Activated T-helper 17 cell treated with anti-CD3 and anti-CD28 coated beads, Interleukin-2, amount 50 U/mL, for 72 hours (primary cell): ENCODE measurements at regions not wholly inside any gene's neighbourhood (a gene's known extent, or its start where the extent isn't known, plus 50 kb on each side); places are given as distances from the start of the nearest gene placed in this dataset.
"Not testable (repeated sequence)": the region's sequence is repeated elsewhere in the genome, so short reads cannot be mapped to it uniquely, and the experiment has no call there.

Experiments
- ATAC-seq: fragments of 150-1000 bp; cut with Tn5 transposase; replicated peaks from 2 replicates; pipeline ENCODE4 v1.10.0; 2021; ENCODE audit warnings: mild to moderate bottlenecking, moderate library complexity
- H3K27ac Mint-ChIP-seq: one replicate; pipeline ENCODE4 v1.8.0; 2022; ENCODE audit warnings: mixed read lengths
- H3K27me3 Mint-ChIP-seq: one replicate; pipeline ENCODE4 v1.8.0; 2022; ENCODE audit warnings: mixed read lengths
- H3K36me3 Mint-ChIP-seq: one replicate; pipeline ENCODE4 v1.8.0; 2022; ENCODE audit warnings: low read depth, mild to moderate bottlenecking, mixed read lengths
- H3K4me1 Mint-ChIP-seq: one replicate; pipeline ENCODE4 v1.8.0; 2022; ENCODE audit warnings: mixed read lengths
- H3K4me3 Mint-ChIP-seq: one replicate; pipeline ENCODE4 v1.8.0; 2022; ENCODE audit warnings: mild to moderate bottlenecking, mixed read lengths
- H3K9me3 Mint-ChIP-seq: one replicate; pipeline ENCODE4 v1.8.0; 2022; ENCODE audit warnings: mixed read lengths

DNA sequence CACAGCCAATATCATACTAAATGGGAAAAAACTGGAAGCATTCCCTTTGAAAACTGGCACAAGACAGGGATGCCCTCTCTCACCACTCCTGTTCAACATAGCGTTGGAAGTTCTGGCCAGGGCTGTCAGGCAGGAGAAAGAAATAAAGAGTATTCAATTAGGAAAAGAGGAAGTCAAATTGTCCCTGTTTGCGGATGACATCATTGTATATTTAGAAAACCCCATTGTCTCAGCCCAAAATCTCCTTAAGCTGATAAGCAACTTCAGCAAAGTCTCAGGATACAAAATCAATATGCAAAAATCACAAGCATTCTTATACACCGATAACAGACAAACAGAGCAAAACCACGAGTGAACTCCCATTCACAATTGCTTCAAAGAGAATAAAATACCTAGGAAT, 283.4 kb downstream of the TSN start:
- not testable (repeated sequence) for ATAC-seq, H3K4me1 Mint-ChIP-seq, H3K36me3 Mint-ChIP-seq, H3K27me3 Mint-ChIP-seq, H3K4me3 Mint-ChIP-seq, H3K27ac Mint-ChIP-seq, H3K9me3 Mint-ChIP-seq

DNA sequence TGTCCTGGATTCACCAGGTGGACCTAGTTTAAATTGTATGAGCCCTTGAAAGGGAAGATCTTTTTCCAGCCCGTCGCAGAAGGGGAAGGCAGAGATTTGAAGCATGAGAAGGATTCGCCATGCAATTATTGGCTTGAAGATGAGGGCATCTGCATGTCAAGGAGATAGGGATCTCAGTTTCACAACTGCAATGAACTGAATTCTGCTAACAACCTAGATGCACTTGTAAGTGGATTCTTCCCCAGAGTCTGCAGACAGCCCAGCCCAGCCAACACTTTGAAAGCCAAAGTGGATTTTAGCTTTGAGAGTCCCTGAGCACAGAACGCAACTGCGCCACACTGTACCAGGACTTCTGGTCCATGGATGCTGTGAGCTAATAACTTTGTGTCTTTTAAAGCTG, 286.0 kb downstream of the TSN start:
- H3K27me3 Mint-ChIP-seq: no peaks in the 10 kb centered on the region
- no peaks in the 10 kb centered on the region for H3K36me3 Mint-ChIP-seq
- no peak for ATAC-seq
- no peak overlapping the region for H3K27ac Mint-ChIP-seq
- H3K4me3 Mint-ChIP-seq: no peak overlapping the region
- no peaks in the 10 kb centered on the region for H3K9me3 Mint-ChIP-seq
- no peaks in the 10 kb centered on the region for H3K4me1 Mint-ChIP-seq

DNA sequence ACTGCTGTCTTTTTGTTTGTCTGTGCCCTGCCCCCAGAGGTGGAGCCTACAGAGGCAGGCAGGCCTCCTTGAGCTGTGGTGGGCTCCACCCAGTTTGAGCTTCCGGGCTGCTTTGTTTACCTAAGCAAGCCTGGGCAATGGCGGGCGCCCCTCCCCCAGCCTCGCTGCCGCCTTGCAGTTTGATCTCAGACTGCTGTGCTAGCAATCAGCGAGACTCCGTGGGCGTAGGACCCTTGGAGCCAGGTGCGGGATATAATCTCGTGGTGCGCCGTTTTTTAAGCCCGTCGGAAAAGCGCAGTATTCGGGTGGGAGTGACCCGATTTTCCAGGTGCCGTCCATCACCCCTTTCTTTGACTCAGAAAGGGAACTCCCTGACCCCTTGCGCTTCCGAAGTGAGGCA, 296.2 kb downstream of the TSN start:
- H3K4me1 Mint-ChIP-seq, H3K27ac Mint-ChIP-seq, ATAC-seq, H3K36me3 Mint-ChIP-seq, H3K4me3 Mint-ChIP-seq, H3K27me3 Mint-ChIP-seq, H3K9me3 Mint-ChIP-seq: not testable (repeated sequence)

DNA sequence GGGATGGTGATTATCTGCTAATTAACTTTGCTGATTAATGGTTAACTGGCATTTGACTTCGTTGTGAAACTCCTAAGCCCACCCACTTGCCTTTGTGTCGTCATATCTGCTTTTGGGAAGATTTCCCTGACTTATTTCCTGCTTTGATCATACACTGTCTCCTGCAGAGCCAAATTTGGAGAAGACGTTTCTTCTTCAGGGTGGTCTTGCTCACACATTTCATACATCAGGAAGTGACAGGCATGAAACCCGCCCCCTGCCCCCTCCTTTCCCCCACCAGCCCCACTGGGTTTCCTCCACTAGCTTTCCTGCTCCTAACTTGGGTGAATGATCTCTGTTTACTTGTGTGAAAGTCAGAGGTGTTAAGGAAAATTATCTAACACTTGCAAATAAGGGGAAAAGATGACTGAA, 300.1 kb downstream of the TSN start:
- no peaks in the 10 kb centered on the region for H3K36me3 Mint-ChIP-seq
- no peak overlapping the region for H3K27ac Mint-ChIP-seq
- H3K9me3 Mint-ChIP-seq: no peaks in the 10 kb centered on the region
- no peaks in the 10 kb centered on the region for H3K4me1 Mint-ChIP-seq
- no peak for ATAC-seq
- peaks cover 3% of the 10 kb centered on the region for H3K27me3 Mint-ChIP-seq
- no peak overlapping the region for H3K4me3 Mint-ChIP-seq

DNA sequence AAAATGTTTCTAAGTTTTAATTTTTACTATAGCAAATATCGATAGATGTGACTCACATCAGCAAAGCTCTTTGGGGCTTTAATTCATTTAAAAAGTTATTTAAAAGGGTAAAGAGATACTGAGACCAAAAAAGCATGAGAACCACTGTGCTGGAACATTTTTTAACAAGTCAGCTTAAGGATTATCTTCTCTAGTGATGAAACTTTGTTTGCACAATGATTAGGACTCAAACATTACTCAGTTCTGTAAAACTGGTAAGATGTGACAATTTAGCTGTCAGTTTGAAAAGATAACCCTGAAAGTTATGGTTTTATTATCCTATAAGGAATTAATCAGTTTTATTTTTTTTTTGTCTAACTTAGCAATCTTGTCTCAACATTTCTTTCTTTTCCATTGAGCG, 301.4 kb downstream of the TSN start:
- no peak for ATAC-seq
- Mint-ChIP-seq H3K36me3 (no peaks in the 10 kb centered on the region), H3K27ac (no peak overlapping the region), H3K9me3 (no peaks in the 10 kb centered on the region), H3K27me3 (peaks cover 3% of the 10 kb centered on the region), H3K4me1 (no peaks in the 10 kb centered on the region), H3K4me3 (no peak overlapping the region)

DNA sequence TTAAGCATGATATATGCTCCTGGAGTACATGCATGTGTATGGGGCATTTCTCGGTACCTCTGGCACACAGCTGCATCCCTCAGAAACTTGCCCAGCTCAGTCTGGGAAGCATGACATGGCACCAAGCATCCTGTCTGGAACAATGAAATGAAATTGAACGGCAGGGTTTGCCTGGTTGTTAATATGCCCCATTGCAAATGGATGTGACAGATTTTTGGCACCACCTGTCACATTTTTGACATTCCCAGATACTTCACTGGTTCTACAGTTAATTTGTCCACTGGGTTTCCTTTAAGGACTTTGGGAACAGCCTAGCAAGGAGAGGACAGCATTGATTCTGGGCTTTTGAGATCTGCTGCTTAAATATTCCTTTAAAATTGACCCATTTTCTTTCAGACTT, 305.8 kb downstream of the TSN start:
- Mint-ChIP-seq H3K4me1 (no peaks in the 10 kb centered on the region), H3K36me3 (no peaks in the 10 kb centered on the region)

DNA sequence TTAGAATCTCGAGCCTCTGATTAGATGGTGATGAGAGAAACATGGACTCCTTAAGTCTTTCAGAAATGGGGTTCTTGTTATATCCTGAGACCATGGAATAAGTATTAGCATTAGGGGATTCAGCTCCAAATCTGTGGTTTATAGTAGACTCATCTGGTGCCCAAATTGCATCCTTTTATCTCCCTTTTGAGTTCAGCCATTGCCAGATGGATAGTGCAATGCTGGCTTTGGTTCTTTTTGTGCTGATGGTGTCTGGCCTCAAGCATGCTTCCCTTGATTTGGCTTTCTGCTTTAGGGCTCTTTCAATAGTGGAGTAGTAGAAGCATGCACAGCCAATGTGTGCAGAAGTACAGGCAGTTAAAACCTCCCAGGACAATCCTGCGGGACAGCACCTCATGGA, 306.4 kb downstream of the TSN start:
- no peaks in the 10 kb centered on the region for H3K36me3 Mint-ChIP-seq
- no peak overlapping the region for H3K27ac Mint-ChIP-seq

More for the DNA sequence above, 305.8 kb downstream of the TSN start:
- Mint-ChIP-seq H3K4me3 (no peak overlapping the region), H3K9me3 (no peaks in the 10 kb centered on the region), H3K27me3 (no peaks in the 10 kb centered on the region), H3K27ac (no peak overlapping the region)
- ATAC-seq: no peak

DNA sequence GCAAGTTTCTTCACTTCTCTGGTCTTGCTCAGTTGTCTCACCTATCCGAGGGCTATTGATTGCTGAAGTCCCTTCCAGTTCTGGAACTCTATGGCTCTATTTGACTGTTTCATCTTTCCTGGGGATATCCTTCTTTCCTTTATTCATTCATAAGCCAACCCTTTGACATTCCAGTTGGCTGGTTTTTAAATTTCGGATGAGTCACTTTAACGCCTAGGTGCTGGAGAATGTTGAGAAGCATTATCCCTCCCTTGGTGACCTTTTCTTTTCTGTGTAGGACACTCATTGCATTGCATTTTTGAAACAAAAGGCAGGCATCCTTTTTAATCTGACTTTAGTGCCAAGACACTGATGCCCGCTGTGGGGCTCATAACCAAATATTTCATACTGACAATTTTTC, 307.1 kb downstream of the TSN start:
- Mint-ChIP-seq H3K4me1 (no peaks in the 10 kb centered on the region), H3K36me3 (no peaks in the 10 kb centered on the region), H3K27ac (no peak overlapping the region), H3K4me3 (no peak overlapping the region), H3K27me3 (no peaks in the 10 kb centered on the region), H3K9me3 (no peaks in the 10 kb centered on the region)
- ATAC-seq: no peak

More for the DNA sequence above, 306.4 kb downstream of the TSN start:
- no peak for ATAC-seq
- H3K4me3 Mint-ChIP-seq: no peak overlapping the region
- H3K9me3 Mint-ChIP-seq: no peaks in the 10 kb centered on the region
- H3K27me3 Mint-ChIP-seq: no peaks in the 10 kb centered on the region
- no peaks in the 10 kb centered on the region for H3K4me1 Mint-ChIP-seq

DNA sequence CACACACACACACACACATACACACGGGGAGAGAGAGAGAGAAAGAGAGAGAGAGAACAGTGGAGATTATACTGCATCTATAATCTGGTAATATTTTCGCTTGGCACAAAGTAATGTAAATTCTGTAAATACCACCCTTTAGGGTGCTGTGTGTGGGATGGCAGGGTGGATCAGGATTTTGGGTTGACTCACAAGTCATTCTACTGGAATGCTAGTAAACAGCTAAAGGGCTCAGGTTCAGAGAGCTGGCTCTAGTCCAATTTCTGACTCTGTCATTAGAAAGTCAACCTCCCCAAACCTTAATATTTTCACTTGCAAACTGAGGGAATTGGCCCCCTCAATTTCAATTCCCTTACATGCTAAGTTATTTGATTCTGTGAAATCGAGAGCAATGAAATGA, 308.3 kb downstream of the TSN start:
- Mint-ChIP-seq H3K27ac (no peak overlapping the region), H3K27me3 (peaks cover 3% of the 10 kb centered on the region), H3K9me3 (no peaks in the 10 kb centered on the region), H3K4me3 (no peak overlapping the region), H3K36me3 (no peaks in the 10 kb centered on the region), H3K4me1 (no peaks in the 10 kb centered on the region)
- no peak for ATAC-seq

DNA sequence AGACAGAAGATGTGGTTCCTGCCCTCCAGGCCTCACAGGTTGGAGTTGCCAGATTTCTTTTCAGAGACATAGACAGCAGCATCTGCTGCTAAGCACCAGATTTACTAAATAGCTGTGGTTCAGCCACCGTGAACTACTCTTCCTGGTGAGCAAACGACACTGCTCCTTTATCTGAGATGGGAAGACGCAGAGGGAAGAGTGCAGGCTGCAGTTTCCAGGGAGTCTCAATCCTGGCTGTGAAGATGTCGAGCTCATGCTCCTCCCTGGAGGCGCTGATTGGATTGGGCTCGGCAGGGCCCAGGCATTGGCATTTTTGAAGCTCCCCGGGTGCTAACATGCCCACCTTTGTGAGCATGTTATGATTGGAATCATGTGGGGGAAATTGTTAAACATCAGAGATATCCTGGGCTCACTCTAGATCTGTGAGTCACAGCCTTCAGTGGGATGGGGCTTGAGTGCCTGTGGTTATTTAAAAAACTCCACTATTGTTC, 314.8 kb downstream of the TSN start:
- Mint-ChIP-seq H3K4me3 (no peak overlapping the region), H3K27me3 (peaks cover 3% of the 10 kb centered on the region), H3K4me1 (no peaks in the 10 kb centered on the region), H3K9me3 (no peaks in the 10 kb centered on the region), H3K27ac (no peak overlapping the region), H3K36me3 (no peaks in the 10 kb centered on the region)
- ATAC-seq: no peak

DNA sequence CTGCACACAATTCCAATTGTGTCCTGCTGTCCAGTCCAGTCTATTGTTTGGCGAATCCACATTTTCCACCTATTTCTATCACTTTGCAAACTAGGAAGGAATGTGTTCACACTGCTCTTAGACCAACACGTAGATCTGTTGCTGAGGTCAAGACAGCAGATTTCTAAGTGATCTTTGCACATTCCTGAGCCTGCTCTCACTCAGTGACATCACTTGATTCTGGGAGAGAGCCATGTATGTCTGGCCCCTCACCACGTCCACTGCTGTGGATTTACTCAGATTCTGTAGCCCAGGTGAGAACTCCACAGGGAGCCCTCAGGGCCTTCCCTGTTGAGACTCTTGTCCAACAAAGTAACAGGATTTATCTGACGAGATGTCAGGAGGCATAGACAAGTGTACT, 317.2 kb downstream of the TSN start:
- no peak for ATAC-seq
- no peaks in the 10 kb centered on the region for H3K9me3 Mint-ChIP-seq
- H3K27ac Mint-ChIP-seq: no peak overlapping the region
- peaks cover 3% of the 10 kb centered on the region for H3K27me3 Mint-ChIP-seq
- no peak overlapping the region for H3K4me3 Mint-ChIP-seq
- no peaks in the 10 kb centered on the region for H3K36me3 Mint-ChIP-seq
- H3K4me1 Mint-ChIP-seq: no peaks in the 10 kb centered on the region

DNA sequence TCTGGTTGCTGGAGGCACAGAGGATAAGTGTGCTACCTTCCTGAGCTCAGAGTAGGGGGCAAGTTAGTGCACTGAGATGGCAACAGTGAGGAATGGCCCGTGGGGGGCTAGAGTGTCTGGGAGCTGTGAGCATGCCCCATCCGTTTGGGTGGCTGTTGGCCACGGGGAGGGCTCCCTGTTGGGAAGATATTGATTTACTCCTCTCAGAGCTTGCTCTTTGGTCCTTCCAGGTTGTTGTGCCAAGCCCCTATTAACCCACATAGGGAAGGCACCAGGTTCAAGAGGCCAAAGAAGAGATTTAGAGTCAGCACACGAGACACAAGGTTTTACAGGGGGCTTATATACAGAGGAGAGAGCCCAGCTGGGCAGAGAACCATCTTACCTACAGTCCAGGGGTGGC, 318.8 kb downstream of the TSN start:
- no peak for ATAC-seq
- H3K27ac Mint-ChIP-seq: no peak overlapping the region
- no peaks in the 10 kb centered on the region for H3K9me3 Mint-ChIP-seq
- no peaks in the 10 kb centered on the region for H3K36me3 Mint-ChIP-seq
- H3K4me3 Mint-ChIP-seq: no peak overlapping the region
- H3K4me1 Mint-ChIP-seq: no peaks in the 10 kb centered on the region
- no peaks in the 10 kb centered on the region for H3K27me3 Mint-ChIP-seq

DNA sequence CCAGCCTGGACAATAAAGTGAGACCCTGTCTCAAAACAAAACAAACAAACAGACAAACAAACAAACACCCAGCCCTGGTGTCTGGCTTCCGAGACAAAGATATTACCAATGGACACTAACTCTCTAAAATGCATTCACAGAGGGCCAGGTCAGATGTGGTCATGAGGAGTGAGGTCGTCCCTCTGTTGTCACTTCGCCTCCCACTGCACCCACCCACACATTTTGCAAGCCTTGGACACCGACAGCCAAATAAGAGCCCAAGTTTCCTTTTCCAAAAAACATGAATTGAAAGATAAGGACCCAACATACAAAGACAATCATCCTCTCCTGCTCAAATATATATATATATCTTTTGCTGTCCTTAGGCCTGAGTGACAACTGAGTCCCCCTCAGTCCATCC, 319.9 kb downstream of the TSN start:
- H3K36me3 Mint-ChIP-seq: no peaks in the 10 kb centered on the region
- ATAC-seq: no peak
- H3K27ac Mint-ChIP-seq: no peak overlapping the region
- H3K27me3 Mint-ChIP-seq: no peaks in the 10 kb centered on the region
- H3K9me3 Mint-ChIP-seq: no peaks in the 10 kb centered on the region
- H3K4me3 Mint-ChIP-seq: no peak overlapping the region
- no peaks in the 10 kb centered on the region for H3K4me1 Mint-ChIP-seq

DNA sequence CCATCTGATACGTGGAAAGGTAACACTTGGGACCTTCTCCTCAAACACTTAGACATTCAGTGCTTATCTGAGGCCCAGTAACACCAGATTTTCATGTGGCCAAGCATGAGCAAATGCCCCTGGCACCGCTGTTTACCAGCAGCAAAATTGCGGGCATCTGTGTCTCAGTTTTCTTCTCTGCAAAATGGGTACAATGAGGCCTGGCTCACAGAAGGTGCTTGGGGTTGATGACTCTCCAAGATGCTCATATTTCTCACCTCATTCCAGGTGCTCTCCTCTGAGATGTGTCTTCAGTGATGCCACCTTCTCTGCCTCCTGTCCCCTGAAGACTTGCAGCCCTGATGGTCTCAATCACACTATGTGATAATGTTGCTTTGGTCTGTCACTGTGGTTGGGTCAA, 321.7 kb downstream of the TSN start:
- Mint-ChIP-seq H3K36me3 (no peaks in the 10 kb centered on the region), H3K27ac (no peak overlapping the region), H3K4me3 (no peak overlapping the region), H3K27me3 (no peaks in the 10 kb centered on the region), H3K4me1 (no peaks in the 10 kb centered on the region), H3K9me3 (no peaks in the 10 kb centered on the region)
- ATAC-seq: no peak

DNA sequence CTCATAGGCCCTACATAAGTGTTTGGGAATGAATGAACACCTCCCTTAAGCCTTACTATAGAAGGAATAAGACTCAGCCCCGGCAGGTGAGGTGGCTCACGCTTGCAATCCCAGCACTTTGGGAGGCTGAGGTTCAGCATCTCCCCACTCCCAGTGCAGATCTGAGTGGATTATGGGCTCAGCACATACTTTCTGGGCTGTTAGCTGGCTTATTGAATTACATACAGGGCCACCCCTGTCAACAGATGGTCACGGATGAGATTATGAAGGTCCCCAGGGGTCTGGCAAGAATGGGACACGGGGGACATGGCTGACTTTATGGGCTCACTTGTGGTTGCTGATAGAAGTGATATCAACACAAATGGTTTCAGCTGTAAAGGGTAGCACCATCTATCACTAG, 322.3 kb downstream of the TSN start:
- Mint-ChIP-seq H3K36me3 (no peaks in the 10 kb centered on the region), H3K27ac (no peak overlapping the region), H3K4me1 (no peaks in the 10 kb centered on the region), H3K27me3 (no peaks in the 10 kb centered on the region), H3K4me3 (no peak overlapping the region), H3K9me3 (no peaks in the 10 kb centered on the region)
- ATAC-seq: no peak

DNA sequence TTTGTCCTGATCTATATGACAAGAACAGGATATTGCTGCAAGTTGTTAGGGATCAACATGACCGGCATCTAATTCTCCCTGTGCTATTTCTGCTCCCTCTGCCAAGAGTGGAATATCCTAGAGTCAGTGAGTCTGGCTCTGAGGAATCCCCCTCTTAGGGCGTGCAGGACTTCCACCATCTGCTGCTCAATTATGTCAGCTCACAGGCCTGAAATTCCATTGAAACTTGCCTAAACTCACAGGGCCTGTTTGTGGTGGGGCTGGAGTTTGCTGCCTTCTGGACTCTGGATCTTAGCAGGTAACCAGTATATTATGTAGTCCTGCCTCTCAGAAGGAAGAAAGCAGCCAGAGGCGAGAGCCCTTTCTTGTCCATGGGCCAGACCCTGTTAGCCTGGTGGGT, 323.0 kb downstream of the TSN start:
- H3K9me3 Mint-ChIP-seq: no peaks in the 10 kb centered on the region
- H3K4me1 Mint-ChIP-seq: no peaks in the 10 kb centered on the region
- no peak for ATAC-seq
- no peak overlapping the region for H3K4me3 Mint-ChIP-seq
- H3K36me3 Mint-ChIP-seq: no peaks in the 10 kb centered on the region
- H3K27ac Mint-ChIP-seq: no peak overlapping the region
- no peaks in the 10 kb centered on the region for H3K27me3 Mint-ChIP-seq
